ENCODE measurements at regions not wholly inside any gene's neighbourhood (a gene's known extent, or its start where the extent isn't known, plus 50 kb on each side); places are given as distances from the start of the nearest gene placed in this dataset.

GRCh38 chr15:31485431-31485830 lies 158.8 kb downstream of the KLF13 start:
- TF ChIP-seq POLR2AphosphoS5 (IDR thresholded peaks at IDR 0.05; ENCODE audit: low read depth, low read length) (no peak), REST (IDR thresholded peaks at IDR 0.05; ENCODE audit: insufficient read depth in 1 of 2, low read depth in 2 of 2, low read length in 2 of 2) (no peak), TAF1 (IDR thresholded peaks at IDR 0.05; ENCODE audit: borderline replicate concordance, insufficient read depth, low read length) (no peak), FOXP2 (optimal IDR thresholded peaks at IDR 0.05; ENCODE audit: borderline replicate concordance, extremely low read depth, extremely low read length, insufficient read depth) (no peak), SIN3A (IDR thresholded peaks at IDR 0.05; ENCODE audit: borderline replicate concordance, insufficient read depth, low read length) (no peak)

- no peak for TF ChIP-seq REST (IDR thresholded peaks at IDR 0.05; ENCODE audit: insufficient read depth in 1 of 2, low read depth in 2 of 2, low read length in 2 of 2)
- no peak for TF ChIP-seq TAF1 (IDR thresholded peaks at IDR 0.05; ENCODE audit: borderline replicate concordance, insufficient read depth, low read length)
- no peak for TF ChIP-seq FOXP2 (optimal IDR thresholded peaks at IDR 0.05; ENCODE audit: borderline replicate concordance, extremely low read depth, extremely low read length, insufficient read depth)
- TF ChIP-seq POLR2AphosphoS5 (IDR thresholded peaks at IDR 0.05; ENCODE audit: low read depth, low read length): no peak
Measured at GRCh38 chr15:31485911-31486461, 159.4 kb downstream of the KLF13 start.

GRCh38 chr15:31486506-31486905 lies 159.9 kb downstream of the KLF13 start:
- no peak for TF ChIP-seq FOXP2 (optimal IDR thresholded peaks at IDR 0.05; ENCODE audit: borderline replicate concordance, extremely low read depth, extremely low read length, insufficient read depth)
- no peak for TF ChIP-seq POLR2AphosphoS5 (IDR thresholded peaks at IDR 0.05; ENCODE audit: low read depth, low read length)
- TF ChIP-seq SIN3A (IDR thresholded peaks at IDR 0.05; ENCODE audit: borderline replicate concordance, insufficient read depth, low read length): no peak
- TF ChIP-seq REST (IDR thresholded peaks at IDR 0.05; ENCODE audit: insufficient read depth in 1 of 2, low read depth in 2 of 2, low read length in 2 of 2): no peak
- no peak for TF ChIP-seq TAF1 (IDR thresholded peaks at IDR 0.05; ENCODE audit: borderline replicate concordance, insufficient read depth, low read length)

GRCh38 chr15:31486906-31487695 lies 160.5 kb downstream of the KLF13 start:
- TF ChIP-seq POLR2AphosphoS5 (IDR thresholded peaks at IDR 0.05; ENCODE audit: low read depth, low read length) (no peak), FOXP2 (optimal IDR thresholded peaks at IDR 0.05; ENCODE audit: borderline replicate concordance, extremely low read depth, extremely low read length, insufficient read depth) (no peak), SIN3A (IDR thresholded peaks at IDR 0.05; ENCODE audit: borderline replicate concordance, insufficient read depth, low read length) (no peak), TAF1 (IDR thresholded peaks at IDR 0.05; ENCODE audit: borderline replicate concordance, insufficient read depth, low read length) (no peak), REST (IDR thresholded peaks at IDR 0.05; ENCODE audit: insufficient read depth in 1 of 2, low read depth in 2 of 2, low read length in 2 of 2) (no peak)

All from PFSK-1 (cell line).